Activated T-cell treated with anti-CD3 and anti-CD28 coated beads, Interleukin-2, amount 50 U/mL, for 4 hours (primary cell): ENCODE measurements at regions not wholly inside any gene's neighbourhood (a gene's known extent, or its start where the extent isn't known, plus 50 kb on each side); places are given as distances from the start of the nearest gene placed in this dataset.
"Not testable (repeated sequence)": the region's sequence is repeated elsewhere in the genome, so short reads cannot be mapped to it uniquely, and the experiment has no call there.

Source experiments
- ATAC-seq, 2 donors: fragments of 200-7000 bp; cut with Tn5 transposase; one replicate each; pipeline ENCODE4 v1.10.0; 2021
- DNase-seq: peaks from one replicate; pipeline ENCODE4 v3.0.0-alpha.2; 2020
- H3K27me3 Mint-ChIP-seq: one replicate; pipeline ENCODE4 v1.8.0; 2021; ENCODE audit warnings: low read depth, mixed read lengths
- H3K36me3 Mint-ChIP-seq: one replicate; pipeline ENCODE4 v1.8.0; 2022; ENCODE audit warnings: mixed read lengths; ENCODE audit not compliant: insufficient read depth
- H3K4me1 Mint-ChIP-seq: one replicate; pipeline ENCODE4 v1.8.0; 2021; ENCODE audit warnings: low read depth, mixed read lengths
- H3K4me3 Mint-ChIP-seq: one replicate; pipeline ENCODE4 v1.8.0; 2021; ENCODE audit warnings: mild to moderate bottlenecking, moderate library complexity, mixed read lengths
- H3K9me3 Mint-ChIP-seq: one replicate; pipeline ENCODE4 v1.8.0; 2021; ENCODE audit warnings: mixed read lengths

DNA sequence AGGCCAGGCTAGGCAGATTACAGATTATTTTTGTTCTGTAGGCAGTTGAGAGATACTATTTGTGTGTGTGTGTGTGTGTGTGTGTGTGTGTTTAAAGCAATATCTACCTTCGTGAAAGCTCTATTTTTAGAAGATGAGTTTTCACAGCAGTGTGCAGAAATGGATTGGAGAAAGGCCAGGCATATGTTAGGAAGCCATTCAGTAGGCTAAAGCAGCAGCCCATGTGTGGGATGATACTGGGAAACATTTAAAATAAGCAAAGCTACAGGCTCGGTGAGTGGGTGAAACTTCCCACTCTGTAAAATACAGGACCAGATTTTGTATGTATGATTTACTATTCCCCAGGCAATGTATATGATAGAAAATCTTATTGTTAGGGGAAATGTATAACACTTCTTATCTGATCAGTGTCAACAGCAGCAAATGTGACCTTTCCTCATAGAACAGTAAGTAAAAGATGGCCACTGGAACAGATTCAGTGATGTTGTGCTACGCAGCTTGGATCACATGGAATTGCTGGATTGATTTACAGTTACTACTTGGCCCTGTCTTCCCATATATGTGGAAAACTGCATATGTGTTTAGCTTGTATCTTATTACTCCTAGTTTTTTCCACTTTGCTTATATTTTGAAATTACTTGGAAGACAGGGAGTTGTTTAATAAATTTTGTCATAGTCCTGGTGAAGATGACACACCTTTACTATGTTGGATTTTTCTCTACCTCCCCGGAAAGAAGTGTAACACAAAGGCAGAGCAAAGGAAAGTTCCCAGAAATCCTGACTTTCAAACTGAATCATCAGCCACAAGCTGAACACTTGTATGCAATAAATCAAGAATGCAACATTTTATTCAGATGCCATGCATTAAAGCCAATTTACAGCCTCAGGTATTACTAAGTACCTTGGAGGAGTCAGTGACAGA lies 1077.7 kb upstream of the SEMA6A start:
- peaks cover 9% of the 10 kb centered on the region for H3K9me3 Mint-ChIP-seq
- ATAC-seq = no peak
- H3K4me3 Mint-ChIP-seq = no peak overlapping the region
- H3K4me1 Mint-ChIP-seq = no peaks in the 10 kb centered on the region
- no peaks in the 10 kb centered on the region for H3K27me3 Mint-ChIP-seq
- DNase-seq = no peak
- H3K36me3 Mint-ChIP-seq = no peaks in the 10 kb centered on the region

DNA sequence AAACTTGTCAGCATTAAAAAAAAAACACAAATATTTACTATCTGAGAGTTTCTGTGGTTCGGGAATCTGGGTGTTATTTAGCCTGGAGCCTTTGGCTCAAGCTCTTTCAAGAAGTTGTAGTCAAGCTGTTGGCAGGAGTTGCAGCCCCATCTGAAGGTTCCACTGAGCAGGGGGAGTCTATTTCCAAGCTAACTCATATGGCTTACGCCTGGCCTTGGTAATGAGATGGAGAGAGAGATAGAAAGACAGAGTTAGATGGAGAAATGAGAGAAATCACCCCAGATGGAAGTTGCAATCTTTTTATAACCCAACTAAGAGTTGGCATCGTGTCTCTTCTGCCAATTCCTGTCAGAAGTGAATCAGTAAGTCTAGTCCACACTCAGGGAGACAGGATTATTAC lies 1075.2 kb upstream of the SEMA6A start:
- ATAC-seq (no peak), DNase-seq (no peak)
- no peak overlapping the region for H3K4me3 Mint-ChIP-seq
- peaks cover 9% of the 10 kb centered on the region for H3K9me3 Mint-ChIP-seq
- no peaks in the 10 kb centered on the region for H3K4me1 Mint-ChIP-seq
- H3K36me3 Mint-ChIP-seq = no peaks in the 10 kb centered on the region
- H3K27me3 Mint-ChIP-seq = no peaks in the 10 kb centered on the region

DNA sequence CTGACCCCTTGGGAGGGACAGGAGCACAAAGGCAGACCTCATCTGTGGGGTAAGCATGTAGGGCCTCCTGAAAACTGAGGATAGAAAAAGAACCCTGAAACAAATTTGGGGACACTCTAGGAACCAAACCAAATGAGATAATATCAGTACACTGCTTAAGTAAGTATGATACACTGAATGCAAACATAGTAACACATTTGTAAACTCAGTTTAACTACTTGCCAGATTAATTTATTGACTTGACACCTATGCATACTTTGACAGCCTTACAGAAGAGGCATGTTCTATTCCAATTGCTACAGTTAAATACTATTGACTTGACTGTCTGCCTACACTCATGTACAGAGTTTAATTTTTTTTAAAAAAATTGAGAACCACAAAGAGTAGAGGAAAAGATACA lies 1070.8 kb upstream of the SEMA6A start:
- no peaks in the 10 kb centered on the region for H3K36me3 Mint-ChIP-seq
- H3K4me3 Mint-ChIP-seq = no peak overlapping the region
- DNase-seq = no peak
- no peak for ATAC-seq
- no peaks in the 10 kb centered on the region for H3K4me1 Mint-ChIP-seq
- H3K9me3 Mint-ChIP-seq = peaks cover 9% of the 10 kb centered on the region
- H3K27me3 Mint-ChIP-seq = no peaks in the 10 kb centered on the region

DNA sequence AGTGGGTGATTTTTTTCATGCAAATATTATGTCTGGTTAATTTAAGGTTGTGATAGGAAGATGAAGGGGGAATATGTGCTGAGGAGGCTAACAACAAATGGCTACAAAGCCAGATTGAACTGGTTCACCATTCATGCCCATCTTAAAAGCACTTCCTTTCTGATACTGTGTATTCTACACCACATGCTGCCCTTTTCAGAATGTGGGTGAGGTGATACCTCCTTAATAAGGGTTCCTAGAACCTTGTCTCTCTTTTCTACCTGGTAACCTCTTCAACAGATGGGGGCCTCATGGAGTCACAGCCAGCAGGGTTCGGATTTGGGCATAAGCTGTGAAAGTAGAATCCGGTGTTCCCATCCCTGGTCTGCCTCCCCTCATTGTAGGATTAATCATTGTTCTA lies 1064.0 kb upstream of the SEMA6A start:
- DNase-seq (no peak), ATAC-seq (no peak)
- no peaks in the 10 kb centered on the region for H3K4me1 Mint-ChIP-seq
- H3K36me3 Mint-ChIP-seq = no peaks in the 10 kb centered on the region
- peaks cover 9% of the 10 kb centered on the region for H3K9me3 Mint-ChIP-seq
- no peak overlapping the region for H3K4me3 Mint-ChIP-seq
- no peaks in the 10 kb centered on the region for H3K27me3 Mint-ChIP-seq

DNA sequence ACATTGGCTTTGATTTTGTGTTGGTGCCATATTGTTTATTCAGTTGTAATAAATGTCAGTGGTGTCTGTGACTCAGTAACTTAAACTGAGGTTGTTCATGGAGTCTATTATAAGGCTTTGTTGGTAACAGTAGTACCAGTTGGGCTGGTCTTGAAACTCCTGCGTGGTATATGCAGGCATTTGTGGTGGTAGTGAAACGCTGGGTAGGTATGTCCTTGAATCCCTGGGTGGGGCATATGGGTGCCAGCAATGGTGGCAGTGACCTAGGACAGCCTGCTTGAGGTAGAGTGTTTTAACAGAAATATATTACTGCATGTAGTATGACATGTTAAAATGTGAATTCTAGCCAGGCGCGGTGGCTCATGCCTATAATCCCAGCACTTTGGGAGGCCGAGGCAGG lies 1058.5 kb upstream of the SEMA6A start:
- no peaks in the 10 kb centered on the region for H3K27me3 Mint-ChIP-seq
- peaks cover 31% of the 10 kb centered on the region for H3K9me3 Mint-ChIP-seq
- DNase-seq = no peak
- no peak overlapping the region for H3K4me3 Mint-ChIP-seq
- no peaks in the 10 kb centered on the region for H3K36me3 Mint-ChIP-seq
- no peak for ATAC-seq
- H3K4me1 Mint-ChIP-seq = no peaks in the 10 kb centered on the region

DNA sequence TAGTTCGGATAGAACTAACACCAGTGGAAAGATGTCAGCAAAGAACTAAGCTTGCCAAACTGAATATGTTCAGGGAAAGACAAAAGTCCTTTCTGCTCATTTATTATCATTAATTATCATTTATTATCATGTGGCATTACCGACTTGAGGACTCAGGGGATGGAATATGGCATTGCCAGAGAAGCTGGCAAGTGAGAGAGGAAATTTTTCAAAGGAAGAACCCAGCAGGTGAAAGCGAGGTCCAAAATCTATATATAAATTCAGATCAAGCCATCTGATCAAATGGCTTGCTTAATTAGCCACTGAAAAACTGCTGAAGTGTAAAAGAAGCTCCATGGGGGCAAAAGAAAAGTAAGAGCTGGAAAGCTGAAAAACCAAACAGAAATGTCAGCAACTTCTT lies 1049.6 kb upstream of the SEMA6A start:
- no peak for ATAC-seq
- no peak overlapping the region for H3K4me3 Mint-ChIP-seq
- H3K27me3 Mint-ChIP-seq = no peaks in the 10 kb centered on the region
- peaks cover 13% of the 10 kb centered on the region for H3K9me3 Mint-ChIP-seq
- no peaks in the 10 kb centered on the region for H3K4me1 Mint-ChIP-seq
- H3K36me3 Mint-ChIP-seq = no peaks in the 10 kb centered on the region
- no peak for DNase-seq

DNA sequence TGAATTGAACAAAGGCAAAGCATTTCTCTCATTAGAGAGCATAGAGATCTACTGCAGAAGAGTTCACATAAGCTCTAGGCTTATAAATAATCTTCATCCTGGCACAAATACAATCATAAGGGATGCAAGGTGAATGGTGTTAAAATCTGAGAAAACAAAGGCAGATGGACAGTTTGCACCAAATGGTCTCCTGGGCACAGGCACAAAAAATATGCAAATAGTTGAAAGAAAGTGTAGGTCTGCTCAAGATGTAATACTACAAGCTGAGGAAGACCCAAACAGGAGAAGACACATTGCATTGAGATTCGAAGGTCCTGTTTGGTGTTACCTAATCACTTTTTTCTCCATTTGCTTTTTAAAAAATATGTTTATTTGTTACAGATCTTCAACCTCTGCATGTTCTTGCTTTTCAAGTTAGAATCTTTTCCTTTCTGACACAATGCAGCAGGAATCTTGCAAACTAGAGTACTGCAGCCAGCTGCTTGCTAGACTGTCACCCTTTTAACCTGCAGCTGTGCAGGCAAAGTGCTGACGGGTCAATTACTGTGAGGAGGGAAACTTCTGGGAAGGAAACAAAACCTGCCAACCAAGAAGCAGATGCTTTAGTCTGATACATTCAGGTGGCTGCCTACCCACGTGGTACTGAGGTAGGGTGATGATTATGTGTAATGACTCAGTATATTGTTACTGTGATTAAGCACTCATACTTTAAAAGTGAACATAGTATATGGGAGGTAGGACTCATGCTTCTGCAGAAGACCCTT lies 1048.6 kb upstream of the SEMA6A start:
- Mint-ChIP-seq H3K9me3 (peaks cover 17% of the 10 kb centered on the region), H3K4me1 (no peaks in the 10 kb centered on the region), H3K27me3 (no peaks in the 10 kb centered on the region), H3K36me3 (no peaks in the 10 kb centered on the region), H3K4me3 (no peak overlapping the region)
- DNase-seq (no peak), ATAC-seq (no peak)

DNA sequence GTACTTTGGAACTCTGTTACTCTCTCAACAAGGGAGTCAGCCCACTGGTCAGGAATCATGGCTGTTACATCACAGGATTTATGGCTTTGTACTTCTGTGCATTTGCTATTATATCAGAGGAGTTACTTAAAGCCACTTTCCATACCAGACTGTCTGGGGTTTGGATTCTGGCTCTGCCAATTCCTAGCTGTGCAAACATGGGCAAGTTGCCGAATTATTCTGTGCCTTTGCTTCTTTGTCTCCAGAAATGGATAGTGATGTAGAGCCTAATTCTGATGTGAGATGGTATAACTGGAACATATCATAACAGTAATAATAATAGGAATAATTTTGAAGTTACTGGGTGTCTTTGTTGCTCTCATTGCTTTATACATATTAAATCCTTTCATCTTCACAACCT lies 1047.3 kb upstream of the SEMA6A start:
- no peak overlapping the region for H3K4me3 Mint-ChIP-seq
- DNase-seq (no peak), ATAC-seq (no peak)
- H3K4me1 Mint-ChIP-seq = no peaks in the 10 kb centered on the region
- H3K27me3 Mint-ChIP-seq = no peaks in the 10 kb centered on the region
- H3K36me3 Mint-ChIP-seq = no peaks in the 10 kb centered on the region
- H3K9me3 Mint-ChIP-seq = peaks cover 17% of the 10 kb centered on the region

DNA sequence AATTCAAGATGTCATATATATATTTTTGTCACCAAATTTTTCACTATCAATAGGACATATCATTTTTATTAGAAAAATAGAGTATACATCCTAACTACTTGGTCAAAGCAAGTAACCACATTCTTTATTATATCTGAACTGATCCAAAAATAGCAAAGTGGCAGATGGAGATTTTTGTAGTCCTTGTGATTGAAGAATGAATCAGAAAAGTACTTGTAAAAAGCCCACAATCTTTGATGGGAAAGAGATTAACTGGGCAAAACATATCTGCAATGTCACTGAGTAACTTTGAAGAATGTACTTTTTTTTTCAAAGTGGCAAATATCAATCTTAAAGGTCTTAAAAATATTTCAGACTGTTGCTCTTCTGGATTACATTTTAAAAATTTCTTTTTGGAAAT lies 1040.6 kb upstream of the SEMA6A start:
- Mint-ChIP-seq H3K4me1 (no peaks in the 10 kb centered on the region), H3K36me3 (no peaks in the 10 kb centered on the region), H3K27me3 (no peaks in the 10 kb centered on the region), H3K9me3 (peaks cover 18% of the 10 kb centered on the region), H3K4me3 (no peak overlapping the region)
- ATAC-seq = no peak
- DNase-seq = no peak

DNA sequence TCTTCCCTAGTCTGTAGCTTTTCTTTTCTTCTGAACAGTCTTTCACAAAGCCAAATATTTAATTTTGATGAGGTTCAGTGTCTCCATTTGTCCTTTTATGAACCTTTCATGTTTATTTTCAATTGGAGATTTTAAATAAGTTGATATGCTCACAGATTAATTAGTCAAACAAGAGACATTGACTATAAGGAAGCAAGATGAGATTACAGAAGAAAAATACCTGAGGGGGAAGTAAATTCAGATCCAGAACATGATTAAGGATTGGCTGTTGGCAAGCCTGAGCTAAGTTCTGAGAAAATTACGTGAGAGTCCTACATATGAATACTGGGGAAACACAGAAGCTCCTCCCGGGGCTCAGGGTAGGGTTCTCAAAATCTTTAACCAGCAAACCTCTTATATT lies 1039.8 kb upstream of the SEMA6A start:
- DNase-seq (no peak), ATAC-seq (no peak)
- Mint-ChIP-seq H3K4me3 (no peak overlapping the region), H3K4me1 (no peaks in the 10 kb centered on the region), H3K36me3 (no peaks in the 10 kb centered on the region), H3K9me3 (peaks cover 25% of the 10 kb centered on the region), H3K27me3 (no peaks in the 10 kb centered on the region)

DNA sequence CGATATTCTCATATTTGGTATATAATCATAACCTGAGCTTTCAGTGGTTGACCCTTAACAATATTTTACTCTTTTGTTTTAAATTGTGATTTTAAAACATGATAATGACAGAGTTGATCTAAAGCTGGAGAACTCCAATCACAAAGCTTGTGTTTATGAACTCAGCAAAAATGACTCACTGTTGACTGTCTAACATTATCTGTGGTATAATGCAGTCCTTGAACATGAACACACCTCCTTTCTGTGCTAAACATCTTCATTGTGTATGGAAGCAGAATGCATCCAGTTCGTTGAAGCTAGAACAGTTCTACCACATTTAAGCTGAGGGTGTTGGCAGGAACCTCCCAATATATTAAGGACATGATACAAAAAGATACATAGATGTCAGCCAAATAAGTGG lies 1030.2 kb upstream of the SEMA6A start:
- Mint-ChIP-seq H3K9me3 (peaks cover 7% of the 10 kb centered on the region), H3K4me3 (no peak overlapping the region), H3K27me3 (no peaks in the 10 kb centered on the region), H3K36me3 (no peaks in the 10 kb centered on the region), H3K4me1 (no peaks in the 10 kb centered on the region)
- ATAC-seq (no peak), DNase-seq (no peak)

DNA sequence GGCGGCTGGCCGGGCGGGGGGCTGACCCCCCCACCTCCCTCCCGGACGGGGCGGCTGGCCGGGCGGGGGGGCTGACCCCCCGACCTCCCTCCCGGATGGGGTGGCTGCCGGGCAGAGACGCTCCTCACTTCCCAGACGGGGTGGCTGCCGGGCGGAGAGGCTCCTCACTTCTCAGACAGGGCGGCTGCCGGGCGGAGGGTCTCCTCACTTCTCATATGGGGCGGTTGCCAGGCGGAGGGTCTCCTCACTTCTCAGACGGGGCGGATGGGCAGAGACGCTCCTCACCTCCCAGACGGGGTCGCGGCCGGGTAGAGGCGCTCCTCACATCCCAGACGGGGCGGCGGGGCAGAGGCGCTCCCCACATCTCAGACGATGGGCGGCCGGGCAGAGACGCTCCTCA lies 1025.2 kb upstream of the SEMA6A start:
- not testable (repeated sequence) for H3K36me3 Mint-ChIP-seq, H3K4me1 Mint-ChIP-seq

DNA sequence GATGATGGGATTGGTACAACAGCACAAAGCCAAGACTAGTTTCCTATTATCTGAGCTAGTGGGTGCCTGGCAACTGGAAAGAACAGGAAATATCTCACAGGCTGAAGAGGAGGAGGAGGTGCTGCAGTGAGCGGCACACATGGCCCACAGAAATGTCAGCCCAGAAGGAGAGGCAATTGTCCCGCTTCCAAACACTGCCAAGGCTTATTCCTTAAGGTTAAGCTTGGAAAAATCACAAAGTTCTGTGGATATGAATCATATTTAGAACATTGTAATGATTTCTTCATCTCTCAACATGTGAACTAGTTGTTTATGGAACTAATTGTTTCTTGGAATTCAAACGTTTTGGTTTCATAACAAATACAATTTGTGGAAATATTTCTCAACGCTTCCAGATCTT lies 1019.5 kb upstream of the SEMA6A start:
- H3K4me3 Mint-ChIP-seq = no peak overlapping the region

More for the DNA sequence above, 1025.2 kb upstream of the SEMA6A start:
- H3K27me3 Mint-ChIP-seq, H3K9me3 Mint-ChIP-seq, DNase-seq, H3K4me3 Mint-ChIP-seq, ATAC-seq: not testable (repeated sequence)

DNA sequence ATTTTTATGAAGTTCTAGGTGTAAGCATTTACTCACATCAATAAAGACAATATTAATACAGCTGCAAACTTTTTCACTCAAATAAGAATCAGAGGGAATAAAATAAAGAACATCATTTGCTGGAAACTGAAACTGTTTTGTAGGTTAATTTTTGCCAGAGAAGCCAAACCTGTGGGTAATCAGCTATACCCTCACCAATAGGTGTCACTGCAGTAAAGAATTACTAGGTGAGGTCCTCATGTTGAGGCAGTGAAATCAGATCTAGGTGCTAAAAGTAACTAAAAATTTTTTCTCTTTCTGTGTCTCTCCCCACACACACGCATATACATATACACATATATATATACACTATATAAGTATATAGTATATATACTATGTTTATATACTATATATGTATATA lies 1016.3 kb upstream of the SEMA6A start:
- Mint-ChIP-seq H3K36me3 (no peaks in the 10 kb centered on the region), H3K4me3 (no peak overlapping the region), H3K27me3 (no peaks in the 10 kb centered on the region), H3K4me1 (no peaks in the 10 kb centered on the region), H3K9me3 (peaks cover 4% of the 10 kb centered on the region)
- no peak for DNase-seq
- no peak for ATAC-seq

More for the DNA sequence above, 1019.5 kb upstream of the SEMA6A start:
- Mint-ChIP-seq H3K36me3 (no peaks in the 10 kb centered on the region), H3K27me3 (no peaks in the 10 kb centered on the region), H3K4me1 (no peaks in the 10 kb centered on the region), H3K9me3 (peaks cover 4% of the 10 kb centered on the region)
- no peak for ATAC-seq
- no peak for DNase-seq

DNA sequence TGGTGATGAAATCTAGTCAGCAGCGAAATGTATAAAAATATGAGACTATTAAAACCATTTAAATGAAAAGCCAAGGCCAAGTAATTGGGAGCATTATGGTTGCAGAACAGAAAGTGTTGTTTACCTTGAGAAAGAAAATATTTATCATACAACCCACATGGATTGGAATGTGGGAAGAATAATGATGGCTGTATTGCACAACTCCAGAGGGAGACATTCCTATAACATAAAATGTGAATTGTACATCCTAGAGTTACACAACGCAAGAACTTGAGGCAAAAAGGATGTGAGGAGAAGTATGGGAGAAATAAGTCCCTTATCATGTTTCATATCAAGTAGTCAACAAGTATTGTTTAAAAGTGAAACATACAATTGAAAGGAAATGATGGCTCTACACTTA lies 1014.0 kb upstream of the SEMA6A start:
- no peaks in the 10 kb centered on the region for H3K27me3 Mint-ChIP-seq
- peaks cover under 1% of the 10 kb centered on the region for H3K9me3 Mint-ChIP-seq
- H3K4me3 Mint-ChIP-seq = no peak overlapping the region
- no peaks in the 10 kb centered on the region for H3K4me1 Mint-ChIP-seq
- DNase-seq (no peak), ATAC-seq (no peak)
- no peaks in the 10 kb centered on the region for H3K36me3 Mint-ChIP-seq
